Right cardiac atrium (tissue), 5 donors: ENCODE measurements at regions not wholly inside any gene's neighbourhood (a gene's known extent, or its start where the extent isn't known, plus 50 kb on each side); places are given as distances from the start of the nearest gene placed in this dataset.

ENCODE experiments used
- ATAC-seq, 2 donors: fragments of 200-7000 bp; cut with Tn5 transposase; one replicate each; pipeline versions ENCODE4 v1.8.0 to v1.9.1; 2020; ENCODE audit warnings: moderate library complexity in 2 of 2, mild to moderate bottlenecking in 1 of 2
- DNase-seq, 3 donors: peaks; one replicate each; pipeline ENCODE4 v3.0.0-alpha.2; 2020
- H3K27ac ChIP-seq: one replicate; pipeline ENCODE4 v1.5.1; 2013; ENCODE audit warnings: mild to moderate bottlenecking, low read length, control low read depth, moderate library complexity
- H3K27me3 ChIP-seq: one replicate; pipeline ENCODE4 v1.6.1; 2013; ENCODE audit not compliant: control insufficient read depth, insufficient read depth
- H3K4me1 ChIP-seq: one replicate; pipeline ENCODE4 v1.6.1; 2013; ENCODE audit warnings: low read length; ENCODE audit not compliant: control insufficient read depth, insufficient read depth
- H3K4me3 ChIP-seq: one replicate; pipeline ENCODE4 v1.5.1; 2013; ENCODE audit warnings: low read length, control low read depth
- H3K9me3 ChIP-seq: one replicate; pipeline ENCODE4 v1.6.1; 2013; ENCODE audit warnings: low read length; ENCODE audit not compliant: control insufficient read depth
- WGBS: extraction: QIAGEN DNeasy Blood & Tissue Kit; methylation state at CpG from one replicate; pipeline ENCODE4 v1.1.7; 2013; 5-methylcytosine and 5-hydroxymethylcytosine counted together
- intact Hi-C, 4 donors: fragments of 100-400 bp; cut with DNase I; formaldehyde crosslinking; loops; one replicate each; pipeline versions ENCODE4 v1.11.0 to v1.14.0; 2022 to 2023
- donor health status: healthy with polysubstance abuse.
- donor health status: DM: no; HTN: yes; CAD: no.
- donor health status: DM: no; HTN: no; CAD: no.
- donor health status: DM: no; HTN: yes; CAD: no; lungs with severe emphysema.
- donor health status: DM: yes; HTN: yes; CAD: no.

DNA sequence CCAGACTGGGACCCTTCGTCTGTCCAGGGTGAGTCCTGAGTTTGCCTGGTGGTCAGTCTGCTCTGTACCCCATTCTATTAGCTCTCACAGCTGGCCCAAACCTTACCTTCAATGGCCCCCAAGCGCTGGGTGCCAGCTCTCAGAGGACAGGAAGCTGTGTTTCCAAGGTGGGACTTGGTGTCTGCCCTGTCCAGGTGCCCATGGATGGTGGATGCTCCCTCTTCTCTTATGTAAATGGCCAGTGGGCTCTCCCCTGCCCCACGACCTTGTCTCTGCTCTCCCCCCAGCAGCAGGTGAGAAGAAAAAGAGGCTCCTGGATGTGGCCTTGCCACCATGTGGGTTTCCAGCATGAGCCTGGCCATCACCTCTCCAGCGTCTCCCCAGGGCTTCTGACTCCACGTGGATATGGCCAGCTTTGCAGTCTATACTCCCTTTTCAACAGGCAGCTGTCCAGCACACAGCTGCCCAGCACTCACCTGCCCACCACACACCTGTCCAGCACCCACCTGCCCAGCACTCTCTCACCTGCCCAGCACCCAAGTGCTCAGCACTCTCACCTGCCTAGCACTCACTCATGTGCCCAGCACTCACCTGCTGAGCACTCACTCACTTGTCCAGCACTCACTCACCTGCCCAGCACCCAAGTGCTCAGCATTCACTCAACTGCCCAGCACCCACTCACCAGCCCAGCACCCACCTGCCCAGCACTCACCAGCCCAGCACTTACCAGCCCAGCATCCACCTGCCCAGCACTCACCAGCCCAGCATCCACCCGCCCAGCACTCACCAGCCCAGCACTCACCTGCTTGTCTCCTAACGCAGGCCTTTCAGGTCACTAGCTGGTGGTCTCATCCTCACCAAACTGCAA is 136.2 kb upstream of the IRX2 start:
- Histone ChIP-seq H3K4me3 (no peak overlapping the region), H3K27me3 (no peaks in the 10 kb centered on the region), H3K9me3 (peaks cover 2% of the 10 kb centered on the region), H3K4me1 (no peaks in the 10 kb centered on the region), H3K27ac (no peak overlapping the region)
- DNase-seq (no peak), ATAC-seq (peak; percentile 13 to 14)
- 74% methylated on average over 7 of the region's 7 CpGs for WGBS
- intact Hi-C loops: no loop called here

DNA sequence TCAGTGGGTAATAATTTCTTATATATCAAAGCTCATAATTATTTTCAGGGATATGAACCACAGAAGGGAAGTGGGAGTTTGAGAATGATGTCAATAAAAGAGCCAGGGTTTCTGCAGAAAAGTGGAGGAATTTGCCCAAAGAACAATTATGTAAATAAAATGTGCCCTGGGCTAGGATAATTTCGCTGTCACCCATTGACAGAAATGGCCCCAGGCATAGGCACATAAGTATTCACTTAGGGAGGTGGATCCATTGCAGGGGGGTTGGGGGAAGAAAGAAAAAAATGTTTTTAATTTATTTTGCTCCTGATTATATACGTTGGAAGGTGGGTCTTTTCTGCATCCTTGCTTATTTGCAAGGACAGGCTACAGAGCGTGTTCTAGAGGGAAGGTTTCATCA is 135.1 kb upstream of the IRX2 start:
- intact Hi-C loops: no loop called here
- ATAC-seq: no peak
- DNase-seq: no peak
- H3K27me3 ChIP-seq: no peaks in the 10 kb centered on the region
- H3K27ac ChIP-seq: no peak overlapping the region
- H3K4me3 ChIP-seq: no peak overlapping the region
- H3K9me3 ChIP-seq: no peaks in the 10 kb centered on the region
- no peaks in the 10 kb centered on the region for H3K4me1 ChIP-seq
- 69% methylated on average over 3 of the region's 3 CpGs for WGBS

GRCh38 chr5:2883771-2884170 is 132.3 kb upstream of the IRX2 start:
- no peaks in the 10 kb centered on the region for H3K4me1 ChIP-seq
- H3K4me3 ChIP-seq: no peak overlapping the region
- intact Hi-C loops: no loop called here
- ATAC-seq (no peak), DNase-seq (no peak)
- 85% methylated on average over 8 of the region's 8 CpGs for WGBS
- no peaks in the 10 kb centered on the region for H3K9me3 ChIP-seq
- H3K27ac ChIP-seq: no peak overlapping the region
- H3K27me3 ChIP-seq: no peaks in the 10 kb centered on the region

- Histone ChIP-seq H3K27ac (no peak overlapping the region), H3K4me3 (no peak overlapping the region), H3K27me3 (no peaks in the 10 kb centered on the region), H3K4me1 (no peaks in the 10 kb centered on the region), H3K9me3 (peaks cover 8% of the 10 kb centered on the region)
- WGBS: 77% methylated on average over 1 of the region's 1 CpG
- no peak for DNase-seq
- intact Hi-C loops: no loop called here
- ATAC-seq: no peak
Measured at GRCh38 chr5:2879701-2880100, 128.2 kb upstream of the IRX2 start.

DNA sequence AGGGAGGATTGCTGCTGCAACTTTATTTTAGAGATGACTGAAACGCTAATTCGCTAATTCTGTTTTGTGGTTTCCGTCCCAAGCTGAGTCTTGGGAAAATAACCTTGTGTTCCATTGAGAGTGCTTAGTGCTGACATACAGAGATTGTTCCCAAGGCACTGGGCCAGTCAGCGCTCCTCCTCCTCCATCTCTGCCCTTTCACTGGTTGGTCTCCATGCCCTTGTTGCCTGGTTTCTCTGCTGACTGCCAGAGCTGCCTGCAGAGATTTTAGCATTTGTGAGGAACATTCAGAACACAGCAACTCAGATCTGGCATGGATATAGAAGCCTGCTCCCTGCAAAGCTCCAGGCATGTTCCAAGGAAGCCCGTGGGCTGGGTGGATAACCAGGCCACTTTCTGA is 126.0 kb upstream of the IRX2 start:
- Histone ChIP-seq H3K27me3 (no peaks in the 10 kb centered on the region), H3K4me3 (no peak overlapping the region), H3K9me3 (peaks cover 9% of the 10 kb centered on the region), H3K27ac (no peak overlapping the region), H3K4me1 (no peaks in the 10 kb centered on the region)
- DNase-seq (no peak), ATAC-seq (no peak)
- intact Hi-C loops: no loop called here
- WGBS: 82% methylated on average over 5 of the region's 5 CpGs

DNA sequence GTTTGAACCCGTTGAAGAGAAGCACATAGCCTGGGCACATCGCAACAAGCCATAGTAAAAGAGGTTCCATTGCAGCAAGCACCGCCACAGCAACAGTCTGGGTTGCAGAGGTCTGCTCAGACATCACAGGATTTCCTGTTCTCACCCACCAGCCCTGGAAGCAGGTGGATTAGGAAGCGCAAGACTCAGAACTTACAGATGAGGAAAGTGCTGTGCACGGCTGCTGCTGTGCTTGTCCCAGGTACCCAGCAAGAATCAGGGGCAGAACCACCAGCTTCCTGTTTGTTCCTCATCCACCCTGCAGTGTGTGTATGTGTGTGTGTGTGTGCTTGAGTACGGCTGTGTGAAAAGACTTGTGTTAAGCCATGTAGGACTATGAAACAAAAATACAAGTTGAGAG is 124.7 kb upstream of the IRX2 start:
- H3K9me3 ChIP-seq: peaks cover 9% of the 10 kb centered on the region
- ATAC-seq (no peak), DNase-seq (no peak)
- H3K27ac ChIP-seq: no peak overlapping the region
- 79% methylated on average over 6 of the region's 6 CpGs for WGBS
- intact Hi-C loops: no loop called here
- no peaks in the 10 kb centered on the region for H3K27me3 ChIP-seq
- no peaks in the 10 kb centered on the region for H3K4me1 ChIP-seq
- no peak overlapping the region for H3K4me3 ChIP-seq

- Histone ChIP-seq H3K9me3 (peaks cover 14% of the 10 kb centered on the region), H3K27me3 (no peaks in the 10 kb centered on the region), H3K27ac (no peak overlapping the region), H3K4me3 (no peak overlapping the region), H3K4me1 (no peaks in the 10 kb centered on the region)
- WGBS: 66% methylated on average over 6 of the region's 6 CpGs
- ATAC-seq: no peak
- DNase-seq: no peak
- intact Hi-C loops: no loop called here
Measured at GRCh38 chr5:2874099-2874498, 122.6 kb upstream of the IRX2 start.

- Histone ChIP-seq H3K4me1 (no peaks in the 10 kb centered on the region), H3K27ac (no peak overlapping the region), H3K4me3 (no peak overlapping the region), H3K9me3 (peaks cover 14% of the 10 kb centered on the region), H3K27me3 (no peaks in the 10 kb centered on the region)
- ATAC-seq: no peak
- no peak for DNase-seq
- 81% methylated on average over 8 of the region's 8 CpGs for WGBS
- intact Hi-C loops: no loop called here
Measured at GRCh38 chr5:2872676-2873075, 121.2 kb upstream of the IRX2 start.

DNA sequence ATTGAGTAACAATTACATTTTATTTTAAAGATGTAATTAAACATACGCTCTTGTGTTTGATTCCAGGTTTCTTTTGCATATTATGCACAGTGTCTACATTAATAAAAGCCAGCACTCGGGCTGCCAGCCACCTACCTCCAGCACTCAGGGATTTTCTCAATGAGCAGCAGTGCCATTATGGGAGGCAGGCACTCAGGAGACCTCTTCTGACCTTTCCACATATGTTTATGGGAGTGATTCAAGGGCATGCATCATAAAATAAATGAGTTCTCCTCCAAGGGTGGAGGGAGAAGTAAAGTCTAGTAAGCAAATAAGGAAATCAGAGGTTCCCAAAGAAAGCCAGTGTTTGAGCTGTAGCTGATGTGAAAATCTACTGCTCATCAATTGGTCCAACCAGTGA is 119.8 kb upstream of the IRX2 start:
- intact Hi-C loops: no loop called here
- Histone ChIP-seq H3K4me3 (no peak overlapping the region), H3K27me3 (no peaks in the 10 kb centered on the region), H3K27ac (no peak overlapping the region), H3K9me3 (peaks cover 12% of the 10 kb centered on the region), H3K4me1 (no peaks in the 10 kb centered on the region)
- 72% methylated on average over 2 of the region's 2 CpGs for WGBS
- ATAC-seq (no peak), DNase-seq (no peak)

DNA sequence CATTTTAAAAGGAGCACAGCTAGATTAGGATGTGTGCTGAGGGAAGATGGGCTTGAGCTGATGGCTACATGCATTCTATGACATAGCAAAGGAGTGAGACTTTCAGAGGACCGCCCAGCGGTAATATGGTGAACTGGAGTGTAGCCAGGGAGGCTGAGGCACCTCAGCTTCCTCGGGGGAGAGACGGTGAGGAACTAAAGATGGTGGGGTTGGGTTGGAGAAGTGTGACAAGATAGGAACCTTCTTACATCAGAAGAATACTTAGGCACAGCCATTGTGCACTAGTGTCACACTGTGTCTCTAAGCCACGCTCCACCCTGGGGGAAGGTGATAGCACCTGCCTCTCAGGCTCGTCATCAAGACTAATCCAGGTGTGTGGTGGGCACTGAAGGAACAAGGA is 118.0 kb upstream of the IRX2 start:
- no peak overlapping the region for H3K4me3 ChIP-seq
- no peaks in the 10 kb centered on the region for H3K4me1 ChIP-seq
- H3K27ac ChIP-seq: no peak overlapping the region
- H3K27me3 ChIP-seq: no peaks in the 10 kb centered on the region
- intact Hi-C loops: no loop called here
- DNase-seq (no peak), ATAC-seq (no peak)
- 75% methylated on average over 6 of the region's 6 CpGs for WGBS
- peaks cover 12% of the 10 kb centered on the region for H3K9me3 ChIP-seq

GRCh38 chr5:2867373-2867933 is 116.0 kb upstream of the IRX2 start:
- Histone ChIP-seq H3K9me3 (peaks cover 11% of the 10 kb centered on the region), H3K4me1 (no peaks in the 10 kb centered on the region), H3K27ac (no peak overlapping the region), H3K27me3 (no peaks in the 10 kb centered on the region), H3K4me3 (no peak overlapping the region)
- intact Hi-C loops: no loop called here
- 73% methylated on average over 14 of the region's 14 CpGs for WGBS
- ATAC-seq (no peak), DNase-seq (no peak)
